H1 (cell line): ENCODE measurements at regions not wholly inside any gene's neighbourhood (a gene's known extent, or its start where the extent isn't known, plus 50 kb on each side); places are given as distances from the start of the nearest gene placed in this dataset.

Experiments
- CTCF ChIA-PET: fragments of 300-600 bp; sonication (Branson Sonifier 250); formaldehyde crosslinking; loops from one replicate; lab custom pipeline; 2021; ENCODE audit not compliant: partially characterized antibody; lab: Charles Lee
- POLR2A ChIA-PET: fragments of 300-600 bp; sonication (Branson Sonifier 250); formaldehyde crosslinking; loops from one replicate; lab custom pipeline; 2021; ENCODE audit warnings: inconsistent platforms; ENCODE audit not compliant: partially characterized antibody; lab: Charles Lee
- DNase-seq, 2 experiments: peaks; one replicate each; pipeline versions ENCODE4 v3.0.0 to v3.0.0-alpha.2; 2010 to 2022; ENCODE audit warnings: low spot score in 2 of 2, low read depth in 1 of 2, mixed read lengths in 1 of 2
- FAIRE-seq: peaks from 2 replicates; lab custom pipeline; 2011; peaks lifted over from hg19 to GRCh38; lab: Jason Lieb, UNC
- H2AFZ ChIP-seq: 2 replicates; pipeline ENCODE4 v1.8.1; 2012; ENCODE audit warnings: low read length, inconsistent platforms
- H2AK5ac ChIP-seq: 2 replicates; pipeline ENCODE4 v1.6.1; 2013; ENCODE audit warnings: low read depth, low read length
- H2BK120ac ChIP-seq: replicated peaks from 2 replicates; pipeline ENCODE3; 2013; ENCODE audit warnings: low read depth, low read length, inconsistent platforms
- H2BK12ac ChIP-seq: 2 replicates; pipeline ENCODE4 v1.6.1; 2013; ENCODE audit warnings: low read depth, low read length
- H2BK15ac ChIP-seq: 2 replicates; pipeline ENCODE4 v1.6.1; 2013; ENCODE audit warnings: low read length
- H2BK20ac ChIP-seq: 2 replicates; pipeline ENCODE4 v1.6.1; 2013; ENCODE audit warnings: low read length
- H2BK5ac ChIP-seq: 2 replicates; pipeline ENCODE4 v1.6.1; 2013; ENCODE audit warnings: low read depth, low read length
- H3K14ac ChIP-seq: 2 replicates; pipeline ENCODE4 v1.6.1; 2013; ENCODE audit warnings: inconsistent platforms; ENCODE audit not compliant: insufficient read length
- H3K18ac ChIP-seq: 2 replicates; pipeline ENCODE4 v1.6.1; 2013; ENCODE audit warnings: low read length; ENCODE audit errors: extremely low read depth
- H3K23ac ChIP-seq: 2 replicates; pipeline ENCODE4 v1.6.1; 2013; ENCODE audit warnings: inconsistent platforms; ENCODE audit not compliant: insufficient read length
- H3K23me2 ChIP-seq: 2 replicates; pipeline ENCODE4 v1.6.1; 2013; ENCODE audit warnings: low read depth, low read length
- H3K27ac ChIP-seq: 2 replicates; pipeline ENCODE4 v1.6.1; 2011; ENCODE audit warnings: low read depth, low read length, inconsistent platforms
- H3K27me3 ChIP-seq, 4 experiments: replicated peaks in 1 of 4; 1 replicate in 1 of 4; 2 replicates in 3 of 4; pipeline versions ENCODE4 v1.6.1 to v1.8.1; 2011 to 2013; ENCODE audit warnings: low read length in 3 of 4, mild to moderate bottlenecking in 3 of 4, inconsistent platforms in 2 of 4, mixed read lengths in 2 of 4, moderate library complexity in 1 of 4; ENCODE audit not compliant: control insufficient read depth in 3 of 4, insufficient read depth in 3 of 4; ENCODE audit errors: extremely low read depth in 1 of 4
- H3K36me3 ChIP-seq, 4 experiments: 2 replicates each; pipeline versions ENCODE4 v1.6.1 to v1.8.1; 2011 to 2013; ENCODE audit warnings: mild to moderate bottlenecking in 4 of 4, low read length in 3 of 4, moderate library complexity in 2 of 4, control low read depth in 1 of 4, inconsistent platforms in 1 of 4; ENCODE audit not compliant: insufficient read depth in 4 of 4, control insufficient read depth in 2 of 4
- H3K4ac ChIP-seq: replicated peaks from 2 replicates; pipeline ENCODE3; 2013; ENCODE audit warnings: low read length, low read depth, mixed read lengths, inconsistent platforms; ENCODE audit not compliant: insufficient read length
- H3K4me1 ChIP-seq, 4 experiments: replicated peaks in 1 of 4; 1 replicate in 1 of 4; 2 replicates in 3 of 4; pipeline versions ENCODE4 v1.6.1 to v1.8.1; 2011 to 2013; ENCODE audit warnings: low read length in 3 of 4, inconsistent platforms in 2 of 4, mixed read lengths in 1 of 4; ENCODE audit not compliant: insufficient read depth in 4 of 4, control insufficient read depth in 3 of 4
- H3K4me2 ChIP-seq, 2 experiments: 2 replicates each; pipeline versions ENCODE4 v1.6.1 to v1.8.1; 2011 to 2013; ENCODE audit warnings: low read depth in 2 of 2, low read length in 2 of 2, control low read depth in 1 of 2, inconsistent platforms in 1 of 2, mild to moderate bottlenecking in 1 of 2; ENCODE audit not compliant: insufficient read depth in 1 of 2
- H3K4me3 ChIP-seq, 4 experiments: fragments of 200-600, 300-600 bp in 1 of 4; sonication (generic), shearing (Covaris generic), sonication (Bioruptor Twin) in 1 of 4; 2 replicates each; pipeline versions ENCODE4 v1.5.1 to v1.8.1; 2011 to 2016; ENCODE audit warnings: low read length in 4 of 4, low read depth in 3 of 4, control low read depth in 2 of 4, inconsistent platforms in 2 of 4, mild to moderate bottlenecking in 2 of 4, mixed read lengths in 1 of 4, moderate library complexity in 1 of 4; ENCODE audit not compliant: insufficient read depth in 2 of 4; ENCODE audit errors: extremely low read depth in 1 of 4
- H3K56ac ChIP-seq: replicated peaks from 2 replicates; pipeline ENCODE3; 2013; ENCODE audit warnings: low read depth, mild to moderate bottlenecking, mixed read lengths, low read length, inconsistent platforms; ENCODE audit not compliant: insufficient read length
- H3K79me1 ChIP-seq: 2 replicates; pipeline ENCODE4 v1.6.1; 2013; ENCODE audit warnings: low read depth, low read length, control low read depth
- H3K79me2 ChIP-seq, 2 experiments: 2 replicates each; pipeline versions ENCODE4 v1.6.1 to v1.8.1; 2012 to 2013; ENCODE audit warnings: low read length in 2 of 2, mild to moderate bottlenecking in 2 of 2, inconsistent platforms in 1 of 2; ENCODE audit not compliant: insufficient read depth in 2 of 2, control insufficient read depth in 1 of 2
- H3K9ac ChIP-seq, 4 experiments: replicated peaks in 1 of 4; 1 replicate in 1 of 4; 2 replicates in 3 of 4; pipeline versions ENCODE4 v1.6.1 to v1.8.1; 2011 to 2013; ENCODE audit warnings: low read depth in 3 of 4, low read length in 3 of 4, control low read depth in 2 of 4, mild to moderate bottlenecking in 2 of 4, moderate library complexity in 2 of 4, inconsistent platforms in 1 of 4; ENCODE audit errors: extremely low read depth in 1 of 4
- H3K9me3 ChIP-seq, 2 experiments: 2 replicates each; pipeline versions ENCODE4 v1.6.1 to v1.8.1; 2012 to 2013; ENCODE audit warnings: mild to moderate bottlenecking in 2 of 2, moderate library complexity in 2 of 2, control low read depth in 1 of 2, inconsistent platforms in 1 of 2, low read depth in 1 of 2, low read length in 1 of 2, mixed read lengths in 1 of 2; ENCODE audit not compliant: insufficient read depth in 2 of 2
- H4K20me1 ChIP-seq, 2 experiments: replicated peaks in 1 of 2; 2 replicates each; pipeline versions ENCODE3 to v1.8.1; 2011 to 2013; ENCODE audit warnings: inconsistent platforms in 2 of 2, low read length in 2 of 2, mild to moderate bottlenecking in 1 of 2; ENCODE audit not compliant: insufficient read depth in 2 of 2, control insufficient read depth in 1 of 2
- H4K5ac ChIP-seq: 2 replicates; pipeline ENCODE4 v1.6.1; 2013; ENCODE audit warnings: low read length, low read depth, mixed read lengths, inconsistent platforms; ENCODE audit not compliant: insufficient read length
- H4K8ac ChIP-seq: 2 replicates; pipeline ENCODE4 v1.8.0; 2013; ENCODE audit warnings: mild to moderate bottlenecking, moderate library complexity, low read length, inconsistent platforms; ENCODE audit not compliant: insufficient read depth; ENCODE audit errors: extremely low read depth
- H4K91ac ChIP-seq: replicated peaks from 2 replicates; pipeline ENCODE3; 2013; ENCODE audit warnings: low read length, mixed read lengths, inconsistent platforms; ENCODE audit not compliant: insufficient read length
- BCL11A ChIP-seq, 2 experiments: IDR thresholded peaks; one replicate each; pipeline ENCODE4 v1.6.1; 2011; ENCODE audit warnings: low read depth in 2 of 2, low read length in 2 of 2, mild to moderate bottlenecking in 2 of 2
- CEBPB ChIP-seq: IDR thresholded peaks from 2 replicates; pipeline ENCODE4 v1.6.1; 2012; ENCODE audit warnings: low read depth, low read length
- CHD1 ChIP-seq: IDR thresholded peaks from 2 replicates; pipeline ENCODE4 v1.6.1; 2012; ENCODE audit warnings: low read depth, low read length, improper control_type of control experiment
- KDM4A ChIP-seq: IDR thresholded peaks from one replicate; pipeline ENCODE4 v1.7.1; 2012; ENCODE audit warnings: low read depth, mild to moderate bottlenecking, moderate library complexity, low read length, inconsistent platforms; ENCODE audit not compliant: severe bottlenecking
- NANOG ChIP-seq: IDR thresholded peaks from 2 replicates; pipeline ENCODE4 v1.6.1; 2011; ENCODE audit warnings: low read length, low read depth, mild to moderate bottlenecking, inconsistent platforms; ENCODE audit not compliant: insufficient read depth, poor library complexity, severe bottlenecking
- POLR2A ChIP-seq, 2 experiments: IDR thresholded peaks; 1 replicate in 1 of 2; 2 replicates in 1 of 2; pipeline ENCODE4 v1.6.1; 2011; ENCODE audit warnings: low read depth in 2 of 2, low read length in 2 of 2, mild to moderate bottlenecking in 2 of 2; ENCODE audit errors: control extremely low read depth in 1 of 2
- RAD21 ChIP-seq, 2 experiments: IDR thresholded peaks in 1 of 2; conservative IDR thresholded peaks in 1 of 2; 2 replicates each; pipeline ENCODE4 v1.6.1; 2011; ENCODE audit warnings: low read depth in 2 of 2, low read length in 2 of 2, improper control_type of control experiment in 1 of 2, inconsistent platforms in 1 of 2, mild to moderate bottlenecking in 1 of 2, moderate library complexity in 1 of 2
- SIRT6 ChIP-seq: IDR thresholded peaks from one replicate; pipeline ENCODE4 v1.7.1; 2012; ENCODE audit warnings: low read length, inconsistent platforms
- TAF1 ChIP-seq: IDR thresholded peaks from 2 replicates; pipeline ENCODE4 v1.6.1; 2011; ENCODE audit warnings: mild to moderate bottlenecking, low read depth, low read length
- TAF7 ChIP-seq: optimal IDR thresholded peaks from 2 replicates; pipeline ENCODE3; 2011; ENCODE audit warnings: low read depth, mild to moderate bottlenecking, inconsistent platforms, low read length, moderate library complexity, borderline replicate concordance
- TBP ChIP-seq: IDR thresholded peaks from 2 replicates; pipeline ENCODE4 v1.6.1; 2011; ENCODE audit warnings: low read depth, low read length, improper control_type of control experiment
- USF2 ChIP-seq: IDR thresholded peaks from 2 replicates; pipeline ENCODE4 v1.6.1; 2011; ENCODE audit warnings: low read length, improper control_type of control experiment
- ZNF274 ChIP-seq: IDR thresholded peaks from 2 replicates; pipeline ENCODE4 v1.7.0; 2012; ENCODE audit warnings: low read length, borderline replicate concordance; ENCODE audit errors: extremely low read depth
- WGBS, 2 experiments: shearing (Covaris generic) in 1 of 2; methylation state at CpG; one replicate each; pipeline versions ENCODE4 v1.1.6 to v1.1.7; 2013 to 2015; ENCODE audit warnings: low lambda C conversion rate in 2 of 2, mixed read lengths in 2 of 2, inconsistent platforms in 1 of 2, low coverage in 1 of 2, missing lambda C conversion rate in 1 of 2; ENCODE audit not compliant: insufficient replicate concordance in 2 of 2, insufficient coverage in 1 of 2, insufficient read length in 1 of 2; ENCODE audit errors: extremely low coverage in 1 of 2, missing lambda C conversion rate in 1 of 2; 5-methylcytosine and 5-hydroxymethylcytosine counted together

- H4K20me1 ChIP-seq, result no peaks in the 10 kb centered on the region
- no peaks in the 10 kb centered on the region for H3K79me2 ChIP-seq
- H3K23ac ChIP-seq, result no peak overlapping the region
- no peak overlapping the region for H2BK12ac ChIP-seq
- H3K23me2 ChIP-seq, result no peaks in the 10 kb centered on the region
- no peaks in the 10 kb centered on the region for H3K79me1 ChIP-seq
- H3K4me3 ChIP-seq, result no peak overlapping the region
- WGBS, 2 experiments, result 87% methylated on average over 19 of the region's 19 CpGs; no CpG with 5 or more reads in 1 of the 2 experiments
- H2BK20ac ChIP-seq, result no peak overlapping the region
- H2BK15ac ChIP-seq, result no peak overlapping the region
- no peak overlapping the region for H4K5ac ChIP-seq
- no peak overlapping the region for H2BK5ac ChIP-seq
- H3K14ac ChIP-seq, result no peak overlapping the region
- H3K4me2 ChIP-seq, result no peak overlapping the region
- no peak overlapping the region for H3K18ac ChIP-seq
- H3K4me1 ChIP-seq, result peaks cover 0 to 2% (median 0%) of the 10 kb centered on the region in 4 experiments; a peak in 1 of 7 replicates
- H3K9ac ChIP-seq, result no peak overlapping the region
- no peak overlapping the region for H2BK120ac ChIP-seq
- ChIA-PET POLR2A (no interaction called here), CTCF (no interaction called here)
- H4K8ac ChIP-seq, result peak overlapping the region; percentile 3; the same call in 1 of the 2 replicates
- H3K27ac ChIP-seq, result no peak overlapping the region
- H3K36me3 ChIP-seq, result no peaks in the 10 kb centered on the region
- H3K9me3 ChIP-seq, result 0 out of 4 replicates have a peak, but pooled peaks cover 0 to 2% of the 10 kb centered on the region in 2 experiments
- H3K56ac ChIP-seq, result no peak overlapping the region
- H2AFZ ChIP-seq, result no peak overlapping the region
- no peak overlapping the region for H2AK5ac ChIP-seq
- FAIRE-seq (no peak), DNase-seq (no peak)
- no peak overlapping the region for H4K91ac ChIP-seq
- no peak overlapping the region for H3K4ac ChIP-seq
- no peaks in the 10 kb centered on the region for H3K27me3 ChIP-seq
- TF ChIP-seq RAD21 (IDR thresholded peaks at IDR 0.05 in 1 of 2, conservative IDR thresholded peaks at IDR 0.05 in 1 of 2; ENCODE audit: low read depth in 2 of 2, low read length in 2 of 2) (no peak), USF2 (no peak), BCL11A (IDR thresholded peaks at IDR 0.05; ENCODE audit: low read depth in 2 of 2, low read length in 2 of 2) (no peak), CHD1 (no peak), TAF1 (no peak), KDM4A (no peak), CEBPB (no peak), TAF7 (no peak), POLR2A (IDR thresholded peaks at IDR 0.05; ENCODE audit: control extremely low read depth in 1 of 2, low read depth in 2 of 2, low read length in 2 of 2) (no peak), NANOG (no peak), ZNF274 (no peak), SIRT6 (no peak), TBP (no peak)
These were observed 101.8 kb upstream of the HDAC4 start for GRCh38 chr2:239502430-239503186.
